Neural cell (in vitro differentiated cells): ENCODE measurements at regions not wholly inside any gene's neighbourhood (a gene's known extent, or its start where the extent isn't known, plus 50 kb on each side); places are given as distances from the start of the nearest gene placed in this dataset.

ENCODE experiments used
- H2AFZ ChIP-seq: fragments of 200-600, 300-800 bp; sonication (generic), shearing (Covaris generic); 2 replicates; pipeline ENCODE4 v1.6.0; 2014; ENCODE audit warnings: low read depth, mild to moderate bottlenecking, antibody characterized with exemption, low read length, moderate library complexity
- H3F3A ChIP-seq: fragments of 200-600 bp; shearing (Covaris generic); 2 replicates; pipeline ENCODE4 v1.6.1; 2016; ENCODE audit warnings: mild to moderate bottlenecking, moderate library complexity, mixed read lengths, antibody characterized with exemption, low read length; ENCODE audit not compliant: insufficient read depth, poor library complexity, severe bottlenecking
- H3K27ac ChIP-seq: fragments of 200-600, 300-800 bp; sonication (generic), shearing (Covaris generic); 2 replicates; pipeline ENCODE4 v1.5.1; 2014; ENCODE audit warnings: mild to moderate bottlenecking, low read length, moderate library complexity
- H3K27me3 ChIP-seq: fragments of 300-800, 200-600 bp; sonication (generic), shearing (Covaris generic); 2 replicates; pipeline ENCODE4 v1.6.0; 2014; ENCODE audit warnings: mild to moderate bottlenecking, low read depth, low read length, moderate library complexity; ENCODE audit not compliant: insufficient read depth
- H3K36me3 ChIP-seq: fragments of 300-800, 200-600 bp; sonication (generic), shearing (Covaris generic); 2 replicates; pipeline ENCODE4 v1.5.1; 2014; ENCODE audit warnings: mild to moderate bottlenecking, antibody characterized with exemption, low read length, moderate library complexity; ENCODE audit not compliant: insufficient read depth
- H3K4me2 ChIP-seq: fragments of 300-800, 200-600 bp; sonication (generic), shearing (Covaris generic); 2 replicates; pipeline ENCODE4 v1.6.0; 2014; ENCODE audit warnings: mild to moderate bottlenecking, low read length
- H3K4me3 ChIP-seq: fragments of 300-800, 200-600 bp; sonication (generic), shearing (Covaris generic); 2 replicates; pipeline ENCODE4 v1.5.1; 2014; ENCODE audit warnings: mild to moderate bottlenecking, low read length, moderate library complexity
- H3K79me2 ChIP-seq: fragments of 200-600 bp; shearing (Covaris generic); replicated peaks from 2 replicates; pipeline ENCODE4 v1.6.0; 2014; ENCODE audit warnings: mild to moderate bottlenecking, low read length, moderate library complexity; ENCODE audit not compliant: insufficient read depth
- H3K9ac ChIP-seq: fragments of 300-800, 200-600 bp; sonication (generic), shearing (Covaris generic); 2 replicates; pipeline ENCODE4 v1.6.1; 2016; ENCODE audit warnings: mild to moderate bottlenecking, low read length, mixed read lengths
- H3K9me2 ChIP-seq: fragments of 200-600 bp; shearing (Covaris generic); 2 replicates; pipeline ENCODE4 v1.6.1; 2016; ENCODE audit warnings: mild to moderate bottlenecking, low read length, mixed read lengths; ENCODE audit not compliant: insufficient read depth
- H3K9me3 ChIP-seq: fragments of 200-600, 300-800 bp; sonication (generic), shearing (Covaris generic); 2 replicates; pipeline ENCODE4 v1.6.1; 2016; ENCODE audit warnings: mild to moderate bottlenecking, mixed run types, low read length, moderate library complexity, mixed read lengths
- H4K20me1 ChIP-seq: fragments of 200-600 bp; shearing (Covaris generic); 2 replicates; pipeline ENCODE4 v1.6.1; 2016; ENCODE audit warnings: mild to moderate bottlenecking, mixed run types; ENCODE audit not compliant: insufficient read depth
- EP300 ChIP-seq: fragments of 450-650 bp; conservative IDR thresholded peaks from 2 replicates; pipeline ENCODE4 v1.6.1; 2014; ENCODE audit warnings: antibody characterized with exemption, mild to moderate bottlenecking, moderate library complexity; ENCODE audit not compliant: poor library complexity, severe bottlenecking
- EZH2 ChIP-seq: fragments of 200-600, 300-800 bp; shearing (Covaris generic), sonication (generic); IDR thresholded peaks from 2 replicates; pipeline ENCODE4 v1.6.1; 2014; ENCODE audit warnings: antibody characterized with exemption, low read length, borderline replicate concordance, mild to moderate bottlenecking; ENCODE audit not compliant: insufficient read depth, poor library complexity, severe bottlenecking
- MXI1 ChIP-seq: fragments of 450-650 bp; conservative IDR thresholded peaks from 2 replicates; pipeline ENCODE4 v1.6.1; 2014; ENCODE audit warnings: antibody characterized with exemption, mild to moderate bottlenecking; ENCODE audit not compliant: poor library complexity, severe bottlenecking
- POLR2AphosphoS5 ChIP-seq: IDR thresholded peaks from 2 replicates; pipeline ENCODE4 v1.6.1; 2012
- RAD21 ChIP-seq: fragments of 450-650 bp; conservative IDR thresholded peaks from 2 replicates; pipeline ENCODE4 v1.6.1; 2014; ENCODE audit warnings: antibody characterized with exemption, mild to moderate bottlenecking, moderate library complexity
- SMC3 ChIP-seq: fragments of 450-650 bp; conservative IDR thresholded peaks from 2 replicates; pipeline ENCODE4 v1.6.1; 2014; ENCODE audit warnings: antibody characterized with exemption, mild to moderate bottlenecking, moderate library complexity; ENCODE audit not compliant: poor library complexity
- TAF1 ChIP-seq: IDR thresholded peaks from 2 replicates; pipeline ENCODE4 v1.6.1; 2012; ENCODE audit warnings: low read depth
- TF ChIP-seq, protein P1 (sequence below): fragments of 450-650 bp; IDR thresholded peaks from 2 replicates; pipeline ENCODE4 v1.5.1; 2014; ENCODE audit warnings: antibody characterized with exemption, mild to moderate bottlenecking, moderate library complexity; ENCODE audit not compliant: poor library complexity, severe bottlenecking
- TF ChIP-seq, protein P2 (sequence below): IDR thresholded peaks from 2 replicates; pipeline ENCODE4 v1.6.1; 2012; ENCODE audit warnings: borderline replicate concordance

DNA sequence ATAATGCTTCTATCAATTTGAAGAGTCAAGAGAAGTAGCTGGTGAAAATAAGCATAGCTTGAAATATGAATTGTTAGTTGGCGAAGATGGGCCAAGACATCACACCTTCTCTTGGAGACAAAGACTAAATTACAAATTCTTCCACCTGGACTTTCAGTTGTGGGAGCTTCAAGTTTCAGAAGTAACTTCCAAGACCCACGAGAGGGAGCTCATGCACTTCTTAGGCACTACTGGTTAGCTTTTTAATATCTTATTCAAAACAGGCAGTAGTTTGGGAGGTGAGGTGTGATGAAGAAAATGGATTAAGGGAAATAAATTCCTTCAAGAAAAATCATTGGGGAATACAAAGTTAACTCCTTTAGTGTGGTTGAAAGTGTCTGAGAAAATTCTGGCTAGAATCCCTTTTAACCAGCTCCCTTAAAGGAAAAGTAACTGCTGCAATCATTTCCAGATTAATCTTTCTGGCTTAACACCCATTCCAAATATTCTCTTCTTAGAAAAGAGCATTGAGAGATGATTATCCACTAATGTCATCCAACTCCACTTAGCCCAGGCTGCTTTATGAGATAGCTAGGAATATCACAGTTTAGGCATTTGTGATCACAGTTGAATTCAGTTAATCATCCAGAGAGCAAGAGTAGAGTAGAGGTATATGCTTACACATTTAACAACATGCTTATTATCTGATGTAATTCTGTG, 139.5 kb upstream of the DMRTA1 start:
- Histone ChIP-seq H3K27me3 (no peaks in the 10 kb centered on the region), H3K9me3 (no peaks in the 10 kb centered on the region), H2AFZ (no peak overlapping the region), H3K4me3 (no peak overlapping the region), H3K9me2 (no peaks in the 10 kb centered on the region), H3F3A (no peaks in the 10 kb centered on the region), H3K4me2 (no peak overlapping the region), H3K36me3 (no peaks in the 10 kb centered on the region), H3K27ac (no peak overlapping the region), H4K20me1 (no peaks in the 10 kb centered on the region), H3K79me2 (no peaks in the 10 kb centered on the region), H3K9ac (no peak overlapping the region)
- TF ChIP-seq RAD21 (peak; percentile 86), SMC3 (peak; percentile 76), MXI1 (no peak)
- TF ChIP-seq, protein P1, sequence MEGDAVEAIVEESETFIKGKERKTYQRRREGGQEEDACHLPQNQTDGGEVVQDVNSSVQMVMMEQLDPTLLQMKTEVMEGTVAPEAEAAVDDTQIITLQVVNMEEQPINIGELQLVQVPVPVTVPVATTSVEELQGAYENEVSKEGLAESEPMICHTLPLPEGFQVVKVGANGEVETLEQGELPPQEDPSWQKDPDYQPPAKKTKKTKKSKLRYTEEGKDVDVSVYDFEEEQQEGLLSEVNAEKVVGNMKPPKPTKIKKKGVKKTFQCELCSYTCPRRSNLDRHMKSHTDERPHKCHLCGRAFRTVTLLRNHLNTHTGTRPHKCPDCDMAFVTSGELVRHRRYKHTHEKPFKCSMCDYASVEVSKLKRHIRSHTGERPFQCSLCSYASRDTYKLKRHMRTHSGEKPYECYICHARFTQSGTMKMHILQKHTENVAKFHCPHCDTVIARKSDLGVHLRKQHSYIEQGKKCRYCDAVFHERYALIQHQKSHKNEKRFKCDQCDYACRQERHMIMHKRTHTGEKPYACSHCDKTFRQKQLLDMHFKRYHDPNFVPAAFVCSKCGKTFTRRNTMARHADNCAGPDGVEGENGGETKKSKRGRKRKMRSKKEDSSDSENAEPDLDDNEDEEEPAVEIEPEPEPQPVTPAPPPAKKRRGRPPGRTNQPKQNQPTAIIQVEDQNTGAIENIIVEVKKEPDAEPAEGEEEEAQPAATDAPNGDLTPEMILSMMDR, result peak; percentile 77

DNA sequence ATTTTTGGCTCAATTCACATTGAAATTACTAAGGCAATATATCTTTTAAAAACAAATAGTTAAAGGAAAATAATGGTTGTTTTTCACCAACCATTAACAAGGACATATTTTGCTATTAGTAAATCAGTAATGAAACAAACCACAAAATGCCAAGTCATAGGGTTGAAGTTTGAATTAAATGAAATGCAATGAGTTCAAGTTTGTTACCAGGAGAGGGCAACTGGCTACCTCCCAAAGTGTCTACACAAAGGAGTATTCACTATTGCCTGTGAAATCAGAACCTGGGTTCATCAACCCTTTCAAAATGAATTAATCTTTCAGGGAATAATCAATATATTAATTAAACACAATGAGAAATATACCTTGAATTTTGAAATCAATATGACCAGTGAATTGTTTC, 138.4 kb upstream of the DMRTA1 start:
- TF ChIP-seq TAF1, result no peak
- no peak for TF ChIP-seq RAD21
- no peak for TF ChIP-seq EP300
- TF ChIP-seq SMC3, result no peak
- TF ChIP-seq, protein P2, sequence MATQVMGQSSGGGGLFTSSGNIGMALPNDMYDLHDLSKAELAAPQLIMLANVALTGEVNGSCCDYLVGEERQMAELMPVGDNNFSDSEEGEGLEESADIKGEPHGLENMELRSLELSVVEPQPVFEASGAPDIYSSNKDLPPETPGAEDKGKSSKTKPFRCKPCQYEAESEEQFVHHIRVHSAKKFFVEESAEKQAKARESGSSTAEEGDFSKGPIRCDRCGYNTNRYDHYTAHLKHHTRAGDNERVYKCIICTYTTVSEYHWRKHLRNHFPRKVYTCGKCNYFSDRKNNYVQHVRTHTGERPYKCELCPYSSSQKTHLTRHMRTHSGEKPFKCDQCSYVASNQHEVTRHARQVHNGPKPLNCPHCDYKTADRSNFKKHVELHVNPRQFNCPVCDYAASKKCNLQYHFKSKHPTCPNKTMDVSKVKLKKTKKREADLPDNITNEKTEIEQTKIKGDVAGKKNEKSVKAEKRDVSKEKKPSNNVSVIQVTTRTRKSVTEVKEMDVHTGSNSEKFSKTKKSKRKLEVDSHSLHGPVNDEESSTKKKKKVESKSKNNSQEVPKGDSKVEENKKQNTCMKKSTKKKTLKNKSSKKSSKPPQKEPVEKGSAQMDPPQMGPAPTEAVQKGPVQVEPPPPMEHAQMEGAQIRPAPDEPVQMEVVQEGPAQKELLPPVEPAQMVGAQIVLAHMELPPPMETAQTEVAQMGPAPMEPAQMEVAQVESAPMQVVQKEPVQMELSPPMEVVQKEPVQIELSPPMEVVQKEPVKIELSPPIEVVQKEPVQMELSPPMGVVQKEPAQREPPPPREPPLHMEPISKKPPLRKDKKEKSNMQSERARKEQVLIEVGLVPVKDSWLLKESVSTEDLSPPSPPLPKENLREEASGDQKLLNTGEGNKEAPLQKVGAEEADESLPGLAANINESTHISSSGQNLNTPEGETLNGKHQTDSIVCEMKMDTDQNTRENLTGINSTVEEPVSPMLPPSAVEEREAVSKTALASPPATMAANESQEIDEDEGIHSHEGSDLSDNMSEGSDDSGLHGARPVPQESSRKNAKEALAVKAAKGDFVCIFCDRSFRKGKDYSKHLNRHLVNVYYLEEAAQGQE, result no peak
- no peak for TF ChIP-seq EZH2
- TF ChIP-seq POLR2AphosphoS5, result no peak
- TF ChIP-seq, protein P1, result no peak
- no peak for TF ChIP-seq MXI1
- H3K27me3 ChIP-seq, result no peaks in the 10 kb centered on the region
- no peak overlapping the region for H2AFZ ChIP-seq
- H3K4me2 ChIP-seq, result no peak overlapping the region
- no peaks in the 10 kb centered on the region for H3F3A ChIP-seq
- H3K36me3 ChIP-seq, result no peaks in the 10 kb centered on the region
- H3K9me2 ChIP-seq, result no peaks in the 10 kb centered on the region
- H3K4me3 ChIP-seq, result no peak overlapping the region
- no peak overlapping the region for H3K27ac ChIP-seq
- no peak overlapping the region for H3K9ac ChIP-seq
- H3K9me3 ChIP-seq, result no peaks in the 10 kb centered on the region
- no peaks in the 10 kb centered on the region for H4K20me1 ChIP-seq
- no peaks in the 10 kb centered on the region for H3K79me2 ChIP-seq
